ENCODE measurements at regions not wholly inside any gene's neighbourhood (a gene's known extent, or its start where the extent isn't known, plus 50 kb on each side); places are given as distances from the start of the nearest gene placed in this dataset.

DNA sequence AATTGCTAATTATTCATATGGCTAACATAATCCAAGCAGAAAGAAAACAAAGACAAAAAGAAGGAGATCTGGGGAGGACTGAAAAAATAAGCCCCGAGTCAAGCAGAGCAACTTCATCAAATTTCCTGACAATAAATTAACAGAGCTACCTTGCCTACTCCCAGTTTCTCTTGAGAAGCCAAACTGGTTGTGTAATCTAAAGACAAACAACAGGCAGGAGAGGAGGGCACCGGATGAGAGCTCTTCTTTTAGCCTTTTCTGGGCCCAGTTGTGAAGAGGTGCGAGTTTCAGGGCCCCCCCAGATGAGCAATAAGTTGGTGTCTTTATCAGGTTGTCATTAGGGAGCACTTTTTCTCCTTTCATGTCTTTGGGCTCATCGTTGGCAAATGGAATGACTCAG lies 197.1 kb upstream of the PCSK2 start:
- BruUV-seq (replicated peaks): no TSS peak
- Histone ChIP-seq H3K36me3 (ENCODE audit: control insufficient read depth in 2 of 2, extremely low read depth in 1 of 2, insufficient read depth in 2 of 2, low read length in 2 of 2) (no peaks in the 10 kb centered on the region), H3K9ac (replicated peaks; ENCODE audit: extremely low read depth, insufficient read depth, low read length) (no peak overlapping the region), H3K79me2 (ENCODE audit: control insufficient read depth, insufficient read depth, low read length) (no peaks in the 10 kb centered on the region), H3K9me1 (replicated peaks; ENCODE audit: control insufficient read depth, extremely low read depth, insufficient read depth, low read length) (no peaks in the 10 kb centered on the region), H3K4me3 (replicated peaks in 1 of 3; ENCODE audit: insufficient read depth in 1 of 3, low read depth in 1 of 3, low read length in 3 of 3) (no peak overlapping the region), H3K4me2 (ENCODE audit: insufficient read depth, low read length) (no peak overlapping the region), H2AFZ (ENCODE audit: low read depth, low read length) (no peak overlapping the region), H4K20me1 (replicated peaks; ENCODE audit: control insufficient read depth, extremely low read depth, insufficient read depth, low read length) (no peaks in the 10 kb centered on the region), H3K4me1 (ENCODE audit: control insufficient read depth, extremely low read depth, insufficient read depth, low read length) (no peaks in the 10 kb centered on the region), H3K27ac (ENCODE audit: insufficient read depth, low read depth, low read length) (no peak overlapping the region), H3K9me3 (replicated peaks; ENCODE audit: control insufficient read depth, insufficient read depth, low read length) (peaks cover 6% of the 10 kb centered on the region), H3K27me3 (ENCODE audit: control insufficient read depth in 2 of 2, insufficient read depth in 2 of 2, low read length in 2 of 2) (no peaks in the 10 kb centered on the region)
- ChIA-PET POLR2A (no interaction called here), CTCF (no interaction called here)
- intact Hi-C loops (cut with micrococcal nuclease) (no loop called here), dilution Hi-C loops (cut with MboI; ENCODE audit: extremely low pct_ligation_motif_present, low sequenced_read_pairs) (no loop called here)
- TF ChIP-seq POLR2A (IDR thresholded peaks at IDR 0.05; ENCODE audit: low read depth, low read length): no peak
- TF ChIP-seq EZH2 (IDR thresholded peaks at IDR 0.05; ENCODE audit: borderline replicate concordance, low read depth, low read length, severe bottlenecking): no peak
- no peak for TF ChIP-seq JUN (IDR thresholded peaks at IDR 0.05; ENCODE audit: borderline replicate concordance, insufficient read depth, insufficient read length, low read depth)
- no peak for TF ChIP-seq POLR2AphosphoS5 (IDR thresholded peaks at IDR 0.05; ENCODE audit: insufficient read depth, low read depth, low read length)
- TF ChIP-seq FOS (IDR thresholded peaks at IDR 0.05; ENCODE audit: borderline replicate concordance, insufficient read depth, low read length): no peak
- TF ChIP-seq, protein P1, sequence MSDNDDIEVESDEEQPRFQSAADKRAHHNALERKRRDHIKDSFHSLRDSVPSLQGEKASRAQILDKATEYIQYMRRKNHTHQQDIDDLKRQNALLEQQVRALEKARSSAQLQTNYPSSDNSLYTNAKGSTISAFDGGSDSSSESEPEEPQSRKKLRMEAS (IDR thresholded peaks at IDR 0.05; ENCODE audit: insufficient read depth, insufficient read length): no peak
- TF ChIP-seq GATA2 (IDR thresholded peaks at IDR 0.05; ENCODE audit: insufficient read depth, insufficient read length, low read depth, low read length): no peak
- no peak for TF ChIP-seq MYC (IDR thresholded peaks at IDR 0.05; ENCODE audit: low read depth, low read length)
- TF ChIP-seq CTCF (IDR thresholded peaks at IDR 0.05; ENCODE audit: extremely low read depth in 1 of 2, insufficient read depth in 1 of 2, low read depth in 1 of 2, low read length in 2 of 2): no peak
- DNase-seq (ENCODE audit: low read depth, low spot score) (no peak), FAIRE-seq (no peak)
